Endothelial cell (in vitro differentiated cells): ENCODE measurements at regions not wholly inside any gene's neighbourhood (a gene's known extent, or its start where the extent isn't known, plus 50 kb on each side); places are given as distances from the start of the nearest gene placed in this dataset.

Experiments
- DNase-seq: peaks from one replicate; pipeline ENCODE4 v3.0.0; 2021; ENCODE audit warnings: low spot score
- H3K27ac Mint-ChIP-seq: one replicate; pipeline ENCODE4 v1.8.0; 2021; ENCODE audit warnings: mixed read lengths, inconsistent platforms; ENCODE audit not compliant: unreplicated experiment
- H3K27me3 Mint-ChIP-seq: one replicate; pipeline ENCODE4 v1.8.0; 2021; ENCODE audit warnings: mild to moderate bottlenecking, moderate library complexity, mixed read lengths, inconsistent platforms; ENCODE audit not compliant: unreplicated experiment
- H3K36me3 Mint-ChIP-seq: one replicate; pipeline ENCODE4 v1.8.0; 2021; ENCODE audit warnings: mild to moderate bottlenecking, low read depth, mixed read lengths, inconsistent platforms; ENCODE audit not compliant: unreplicated experiment
- H3K4me1 Mint-ChIP-seq: one replicate; pipeline ENCODE4 v1.8.0; 2021; ENCODE audit warnings: mild to moderate bottlenecking, mixed read lengths, inconsistent platforms; ENCODE audit not compliant: unreplicated experiment
- H3K4me3 Mint-ChIP-seq: one replicate; pipeline ENCODE4 v1.8.0; 2021; ENCODE audit warnings: mild to moderate bottlenecking, mixed read lengths, inconsistent platforms; ENCODE audit not compliant: unreplicated experiment
- H3K9me3 Mint-ChIP-seq: one replicate; pipeline ENCODE4 v1.8.0; 2021; ENCODE audit warnings: mixed read lengths, inconsistent platforms; ENCODE audit not compliant: unreplicated experiment
- TF ChIP-seq, protein P1 (sequence below): fragments of 200-600 bp; sonication (generic); IDR thresholded peaks from one replicate; pipeline ENCODE4 v1.5.0; 2021; ENCODE audit warnings: antibody characterized with exemption; ENCODE audit not compliant: unreplicated experiment

DNA sequence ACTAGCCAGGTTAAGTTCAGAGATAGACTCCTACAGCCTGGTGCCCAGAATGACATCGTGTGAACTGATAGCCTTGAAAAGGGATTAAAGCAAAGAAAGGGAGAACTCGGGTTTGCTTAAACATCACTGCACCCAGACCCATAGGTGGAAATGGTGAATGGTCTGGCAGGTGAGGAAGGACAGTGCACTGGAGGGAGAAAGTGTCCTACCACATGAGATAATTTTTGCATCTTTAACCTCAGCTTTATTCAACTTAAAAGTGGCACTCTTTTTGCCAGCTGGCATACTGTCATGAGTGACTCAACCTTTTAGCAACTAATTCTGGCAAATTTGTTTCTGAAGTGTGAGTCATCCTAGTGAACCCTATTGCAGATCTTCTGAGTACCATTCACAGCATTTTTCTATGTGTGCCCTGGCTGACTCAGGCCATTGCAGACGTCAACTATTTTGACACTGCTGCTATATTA lies 53.0 kb upstream of the DAPP1 start:
- Mint-ChIP-seq H3K27ac (no peak overlapping the region), H3K27me3 (peaks cover 1% of the 10 kb centered on the region), H3K4me1 (no peaks in the 10 kb centered on the region), H3K4me3 (no peak overlapping the region), H3K9me3 (no peaks in the 10 kb centered on the region), H3K36me3 (no peaks in the 10 kb centered on the region)
- no peak for DNase-seq
- TF ChIP-seq, protein P1, sequence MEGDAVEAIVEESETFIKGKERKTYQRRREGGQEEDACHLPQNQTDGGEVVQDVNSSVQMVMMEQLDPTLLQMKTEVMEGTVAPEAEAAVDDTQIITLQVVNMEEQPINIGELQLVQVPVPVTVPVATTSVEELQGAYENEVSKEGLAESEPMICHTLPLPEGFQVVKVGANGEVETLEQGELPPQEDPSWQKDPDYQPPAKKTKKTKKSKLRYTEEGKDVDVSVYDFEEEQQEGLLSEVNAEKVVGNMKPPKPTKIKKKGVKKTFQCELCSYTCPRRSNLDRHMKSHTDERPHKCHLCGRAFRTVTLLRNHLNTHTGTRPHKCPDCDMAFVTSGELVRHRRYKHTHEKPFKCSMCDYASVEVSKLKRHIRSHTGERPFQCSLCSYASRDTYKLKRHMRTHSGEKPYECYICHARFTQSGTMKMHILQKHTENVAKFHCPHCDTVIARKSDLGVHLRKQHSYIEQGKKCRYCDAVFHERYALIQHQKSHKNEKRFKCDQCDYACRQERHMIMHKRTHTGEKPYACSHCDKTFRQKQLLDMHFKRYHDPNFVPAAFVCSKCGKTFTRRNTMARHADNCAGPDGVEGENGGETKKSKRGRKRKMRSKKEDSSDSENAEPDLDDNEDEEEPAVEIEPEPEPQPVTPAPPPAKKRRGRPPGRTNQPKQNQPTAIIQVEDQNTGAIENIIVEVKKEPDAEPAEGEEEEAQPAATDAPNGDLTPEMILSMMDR: no peak

DNA sequence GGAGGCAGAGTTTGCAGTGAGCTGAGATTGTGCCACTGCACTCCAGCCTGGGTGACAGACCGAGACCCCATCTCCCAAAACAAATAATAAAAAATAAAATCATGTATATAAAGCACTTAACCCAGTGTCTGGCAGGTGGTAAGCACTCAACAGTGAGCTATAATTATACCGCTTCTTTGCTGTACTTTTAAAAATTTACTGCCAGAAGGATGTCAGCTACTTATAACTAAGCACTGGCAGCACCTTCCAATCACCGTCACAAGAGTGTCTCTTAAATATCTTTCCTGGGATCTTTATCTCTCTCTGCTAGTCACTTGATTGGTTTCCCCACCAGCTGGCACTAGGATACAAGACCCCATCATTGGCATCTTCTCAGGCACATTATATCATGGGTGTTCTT lies 53.9 kb upstream of the DAPP1 start:
- no peaks in the 10 kb centered on the region for H3K36me3 Mint-ChIP-seq
- no peak overlapping the region for H3K27ac Mint-ChIP-seq
- no peak for DNase-seq
- no peaks in the 10 kb centered on the region for H3K4me1 Mint-ChIP-seq
- peaks cover 1% of the 10 kb centered on the region for H3K27me3 Mint-ChIP-seq
- H3K4me3 Mint-ChIP-seq: no peak overlapping the region
- H3K9me3 Mint-ChIP-seq: no peaks in the 10 kb centered on the region
- TF ChIP-seq, protein P1: no peak

DNA sequence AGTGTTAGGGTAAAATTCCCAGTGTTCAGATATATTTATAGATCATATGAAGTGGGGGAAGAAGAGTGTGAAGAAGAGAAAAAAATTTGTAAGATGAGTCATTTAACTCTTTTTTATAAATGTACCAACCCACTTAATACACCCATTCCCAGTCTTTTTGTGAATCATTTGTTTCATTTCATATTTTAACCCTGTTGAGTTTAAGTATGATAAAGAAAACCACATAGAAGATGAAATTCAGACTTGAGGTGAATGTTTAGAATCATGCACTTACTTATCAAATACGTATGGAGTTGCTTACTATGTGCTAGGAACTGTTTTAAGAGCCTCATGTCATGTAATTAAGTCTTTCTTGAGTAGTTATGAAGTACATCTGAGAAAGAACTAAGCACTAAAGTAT lies 56.6 kb upstream of the DAPP1 start:
- TF ChIP-seq, protein P1: no peak
- Mint-ChIP-seq H3K9me3 (no peaks in the 10 kb centered on the region), H3K27ac (no peak overlapping the region), H3K27me3 (peaks cover 1% of the 10 kb centered on the region), H3K36me3 (no peaks in the 10 kb centered on the region), H3K4me1 (no peaks in the 10 kb centered on the region), H3K4me3 (no peak overlapping the region)
- no peak for DNase-seq

DNA sequence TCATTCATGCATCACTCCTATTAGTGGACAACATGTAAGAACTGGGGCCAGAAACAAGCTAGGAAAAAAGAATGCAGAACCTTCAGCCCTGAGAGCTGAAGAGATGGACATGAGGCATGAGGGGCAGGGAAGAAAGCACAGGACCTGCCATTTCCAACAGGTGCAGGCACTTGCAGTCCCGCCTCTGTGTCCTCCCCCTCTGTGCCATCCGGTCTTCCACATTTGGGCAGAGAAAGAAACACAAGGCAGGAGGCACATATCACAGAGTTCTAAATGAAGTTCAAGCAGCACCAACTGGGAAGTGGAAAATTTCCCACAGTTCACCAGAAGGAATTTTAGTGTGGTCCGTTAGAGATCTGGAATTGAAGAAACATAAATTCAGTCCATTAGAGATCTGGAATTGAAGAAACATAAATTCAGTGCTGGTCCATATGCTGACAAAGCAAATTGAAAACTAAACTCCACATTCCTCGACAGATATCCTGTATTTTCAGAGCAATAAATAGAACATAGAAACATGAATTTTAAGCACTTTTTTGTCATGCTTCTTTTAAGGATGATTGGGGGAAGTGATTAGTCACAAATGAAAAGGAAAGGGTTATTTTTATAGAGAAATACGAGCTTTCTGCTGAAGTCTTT lies 57.2 kb upstream of the DAPP1 start:
- TF ChIP-seq, protein P1: no peak
- no peaks in the 10 kb centered on the region for H3K36me3 Mint-ChIP-seq
- H3K4me1 Mint-ChIP-seq: no peaks in the 10 kb centered on the region
- H3K9me3 Mint-ChIP-seq: no peaks in the 10 kb centered on the region
- no peak overlapping the region for H3K27ac Mint-ChIP-seq
- no peaks in the 10 kb centered on the region for H3K27me3 Mint-ChIP-seq
- H3K4me3 Mint-ChIP-seq: no peak overlapping the region
- DNase-seq: no peak

DNA sequence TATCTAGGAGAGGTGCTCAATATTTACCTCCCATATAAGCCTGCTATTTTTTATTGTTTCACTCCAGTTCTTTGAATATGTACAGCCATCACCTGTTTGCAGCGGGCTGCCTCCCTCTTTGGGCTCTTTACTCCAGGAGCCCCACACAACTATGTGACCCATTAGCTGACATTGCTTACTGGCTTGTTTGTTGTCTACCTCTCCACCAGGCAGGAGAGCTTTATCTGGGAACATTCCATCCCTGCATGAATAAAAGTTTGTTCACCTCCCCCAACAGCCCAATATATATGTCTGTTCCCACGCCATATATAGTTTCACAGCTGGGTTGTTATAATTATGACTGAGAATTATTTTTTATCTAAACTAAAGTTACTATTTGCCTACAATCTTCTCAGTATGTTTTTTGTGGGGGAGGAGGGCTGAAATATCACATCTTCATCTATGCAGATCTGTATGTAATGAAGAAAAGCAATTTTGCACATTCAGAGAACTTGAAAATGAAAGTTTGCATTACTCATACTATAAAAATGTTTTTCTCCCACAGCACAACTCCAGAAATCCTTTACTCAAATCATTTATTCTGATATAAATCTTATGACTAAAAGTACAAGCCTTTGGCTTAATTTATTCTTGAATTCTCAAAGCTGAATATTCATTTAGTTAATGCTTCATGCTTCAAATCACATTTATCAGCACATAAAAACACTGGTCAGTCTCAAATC lies 61.2 kb upstream of the DAPP1 start:
- H3K4me1 Mint-ChIP-seq: no peaks in the 10 kb centered on the region
- H3K4me3 Mint-ChIP-seq: no peak overlapping the region
- DNase-seq: no peak

More for the DNA sequence above, 61.2 kb upstream of the DAPP1 start:
- TF ChIP-seq, protein P1: no peak
- H3K36me3 Mint-ChIP-seq: no peaks in the 10 kb centered on the region
- no peak overlapping the region for H3K27ac Mint-ChIP-seq
- H3K27me3 Mint-ChIP-seq: no peaks in the 10 kb centered on the region
- H3K9me3 Mint-ChIP-seq: no peaks in the 10 kb centered on the region
